Natural killer cell (primary cell): ENCODE measurements at regions not wholly inside any gene's neighbourhood (a gene's known extent, or its start where the extent isn't known, plus 50 kb on each side); places are given as distances from the start of the nearest gene placed in this dataset.

ENCODE experiments used
- ATAC-seq, 3 donors: fragments of 150-1000 bp in 2 of 3; fragments of 200-7000 bp in 1 of 3; cut with Tn5 transposase; 1 replicate in 1 of 3; 2 replicates in 2 of 3; pipeline ENCODE4 v1.10.0; 2021; ENCODE audit warnings: mild to moderate bottlenecking in 2 of 3, moderate library complexity in 2 of 3
- DNase-seq, 2 donors: peaks; one replicate each; pipeline versions ENCODE4 v3.0.0 to v3.0.0-alpha.2; 2013 to 2021; ENCODE audit warnings: mixed read lengths in 1 of 2
- H3K27ac ChIP-seq: one replicate; pipeline ENCODE4 v1.5.1; 2013; ENCODE audit warnings: mild to moderate bottlenecking, low read length
- H3K27me3 ChIP-seq: one replicate; pipeline ENCODE4 v1.6.1; 2013; ENCODE audit warnings: low read length; ENCODE audit not compliant: control insufficient read depth, insufficient read depth
- H3K36me3 ChIP-seq: one replicate; pipeline ENCODE4 v1.6.1; 2013; ENCODE audit warnings: low read length; ENCODE audit not compliant: control insufficient read depth, insufficient read depth
- H3K4me1 ChIP-seq: one replicate; pipeline ENCODE4 v1.6.1; 2013; ENCODE audit warnings: low read length; ENCODE audit not compliant: control insufficient read depth, insufficient read depth
- H3K4me3 ChIP-seq: one replicate; pipeline ENCODE4 v1.5.1; 2013; ENCODE audit warnings: low read length
- H3K9me3 ChIP-seq: one replicate; pipeline ENCODE4 v1.6.1; 2013; ENCODE audit warnings: low read length; ENCODE audit not compliant: control insufficient read depth, insufficient read depth
- H3K27ac Mint-ChIP-seq, 2 donors: one replicate each; pipeline ENCODE4 v1.8.0; 2022; ENCODE audit warnings: mild to moderate bottlenecking in 2 of 2, mixed read lengths in 2 of 2, moderate library complexity in 1 of 2
- H3K27me3 Mint-ChIP-seq, 2 donors: one replicate each; pipeline ENCODE4 v1.8.0; 2022; ENCODE audit warnings: low read depth in 2 of 2, mixed read lengths in 2 of 2
- H3K36me3 Mint-ChIP-seq: one replicate; pipeline ENCODE4 v1.8.0; 2022; ENCODE audit warnings: mixed read lengths
- H3K4me1 Mint-ChIP-seq, 2 donors: one replicate each; pipeline ENCODE4 v1.8.0; 2022; ENCODE audit warnings: mixed read lengths in 2 of 2
- H3K4me3 Mint-ChIP-seq: one replicate; pipeline ENCODE4 v1.8.0; 2022; ENCODE audit warnings: mild to moderate bottlenecking, moderate library complexity, mixed read lengths
- H3K9me3 Mint-ChIP-seq, 2 donors: one replicate each; pipeline ENCODE4 v1.8.0; 2022; ENCODE audit warnings: mixed read lengths in 2 of 2
- WGBS: methylation state at CpG from one replicate; pipeline ENCODE4 v1.1.7; 2013; ENCODE audit warnings: missing lambda C conversion rate; ENCODE audit not compliant: insufficient coverage; 5-methylcytosine and 5-hydroxymethylcytosine counted together
- intact Hi-C: fragments of 100-400 bp; cut with micrococcal nuclease; formaldehyde crosslinking; loops from one replicate; pipeline ENCODE4 v1.14.2; 2022
- TF ChIP-seq, protein P1 (sequence below): fragments of 200-600 bp; IDR thresholded peaks from one replicate; pipeline ENCODE4 v1.8.0; 2022; ENCODE audit warnings: antibody characterized with exemption

DNA sequence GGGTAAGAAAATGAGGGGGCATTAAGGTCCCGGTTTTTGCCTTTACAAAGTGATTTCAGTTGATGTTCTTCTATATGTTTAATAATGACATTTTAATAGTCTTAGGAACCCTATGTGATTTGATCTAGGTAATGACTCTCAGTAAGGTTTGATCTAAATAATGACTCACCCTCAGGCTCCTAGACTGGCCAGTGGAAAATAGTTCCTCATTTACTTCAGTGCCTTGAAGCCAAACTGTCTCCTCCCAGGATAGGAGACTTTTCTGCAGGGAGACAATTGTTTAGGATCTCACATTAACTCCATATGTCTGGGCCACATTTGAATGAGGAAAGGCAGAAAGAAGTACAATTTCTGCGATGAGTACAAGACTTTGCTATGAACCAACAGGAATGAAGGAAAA is 1331.9 kb downstream of the XPNPEP1 start:
- DNase-seq (no peak), ATAC-seq (no peak)
- 90% methylated on average over 2 of the region's 2 CpGs for WGBS
- Histone ChIP-seq H3K27ac (no peak overlapping the region), H3K27me3 (no peaks in the 10 kb centered on the region), H3K4me1 (no peaks in the 10 kb centered on the region), H3K36me3 (no peaks in the 10 kb centered on the region), H3K9me3 (no peaks in the 10 kb centered on the region), H3K4me3 (no peak overlapping the region)
- H3K27ac Mint-ChIP-seq: no peak overlapping the region
- H3K27me3 Mint-ChIP-seq: no peaks in the 10 kb centered on the region
- intact Hi-C loops: no loop called here
- no peaks in the 10 kb centered on the region for H3K36me3 Mint-ChIP-seq
- peaks cover 8 to 13% of the 10 kb centered on the region in 2 donors for H3K9me3 Mint-ChIP-seq
- TF ChIP-seq, protein P1, sequence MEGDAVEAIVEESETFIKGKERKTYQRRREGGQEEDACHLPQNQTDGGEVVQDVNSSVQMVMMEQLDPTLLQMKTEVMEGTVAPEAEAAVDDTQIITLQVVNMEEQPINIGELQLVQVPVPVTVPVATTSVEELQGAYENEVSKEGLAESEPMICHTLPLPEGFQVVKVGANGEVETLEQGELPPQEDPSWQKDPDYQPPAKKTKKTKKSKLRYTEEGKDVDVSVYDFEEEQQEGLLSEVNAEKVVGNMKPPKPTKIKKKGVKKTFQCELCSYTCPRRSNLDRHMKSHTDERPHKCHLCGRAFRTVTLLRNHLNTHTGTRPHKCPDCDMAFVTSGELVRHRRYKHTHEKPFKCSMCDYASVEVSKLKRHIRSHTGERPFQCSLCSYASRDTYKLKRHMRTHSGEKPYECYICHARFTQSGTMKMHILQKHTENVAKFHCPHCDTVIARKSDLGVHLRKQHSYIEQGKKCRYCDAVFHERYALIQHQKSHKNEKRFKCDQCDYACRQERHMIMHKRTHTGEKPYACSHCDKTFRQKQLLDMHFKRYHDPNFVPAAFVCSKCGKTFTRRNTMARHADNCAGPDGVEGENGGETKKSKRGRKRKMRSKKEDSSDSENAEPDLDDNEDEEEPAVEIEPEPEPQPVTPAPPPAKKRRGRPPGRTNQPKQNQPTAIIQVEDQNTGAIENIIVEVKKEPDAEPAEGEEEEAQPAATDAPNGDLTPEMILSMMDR: no peak
- H3K4me1 Mint-ChIP-seq: no peaks in the 10 kb centered on the region
- no peak overlapping the region for H3K4me3 Mint-ChIP-seq

GRCh38 chr10:108586424-108586823 is 1336.9 kb downstream of the XPNPEP1 start:
- WGBS: 83% methylated on average over 3 of the region's 3 CpGs
- Mint-ChIP-seq H3K9me3 (peaks cover 13 to 14% of the 10 kb centered on the region in 2 donors), H3K36me3 (no peaks in the 10 kb centered on the region), H3K27me3 (no peaks in the 10 kb centered on the region), H3K4me3 (no peak overlapping the region), H3K27ac (no peak overlapping the region), H3K4me1 (no peaks in the 10 kb centered on the region)
- TF ChIP-seq, protein P1: no peak
- Histone ChIP-seq H3K9me3 (no peaks in the 10 kb centered on the region), H3K27ac (no peak overlapping the region), H3K36me3 (no peaks in the 10 kb centered on the region), H3K27me3 (no peaks in the 10 kb centered on the region), H3K4me3 (no peak overlapping the region), H3K4me1 (no peaks in the 10 kb centered on the region)
- intact Hi-C loops: no loop called here
- ATAC-seq (no peak), DNase-seq (no peak)

- Mint-ChIP-seq H3K36me3 (no peaks in the 10 kb centered on the region), H3K27me3 (no peaks in the 10 kb centered on the region), H3K27ac (no peak overlapping the region), H3K9me3 (peaks cover 13 to 15% of the 10 kb centered on the region in 2 donors), H3K4me3 (no peak overlapping the region), H3K4me1 (no peaks in the 10 kb centered on the region)
- DNase-seq (no peak), ATAC-seq (no peak)
- Histone ChIP-seq H3K4me1 (no peaks in the 10 kb centered on the region), H3K36me3 (no peaks in the 10 kb centered on the region), H3K27me3 (no peaks in the 10 kb centered on the region), H3K4me3 (no peak overlapping the region), H3K9me3 (no peaks in the 10 kb centered on the region), H3K27ac (no peak overlapping the region)
- intact Hi-C loops: no loop called here
- WGBS: 80% methylated on average over 1 of the region's 1 CpG
- TF ChIP-seq, protein P1: no peak
Observed at GRCh38 chr10:108583877-108584276, 1339.4 kb downstream of the XPNPEP1 start.

GRCh38 chr10:108582888-108583287 is 1340.4 kb downstream of the XPNPEP1 start:
- peaks cover 7 to 14% of the 10 kb centered on the region in 2 donors for H3K9me3 Mint-ChIP-seq
- DNase-seq (no peak), ATAC-seq (no peak)
- no peak overlapping the region for H3K4me3 Mint-ChIP-seq
- H3K9me3 ChIP-seq: no peaks in the 10 kb centered on the region
- no peaks in the 10 kb centered on the region for H3K4me1 ChIP-seq
- intact Hi-C loops: no loop called here
- no peak overlapping the region for H3K4me3 ChIP-seq
- no peaks in the 10 kb centered on the region for H3K27me3 ChIP-seq
- H3K27ac ChIP-seq: no peak overlapping the region
- no peaks in the 10 kb centered on the region for H3K4me1 Mint-ChIP-seq
- TF ChIP-seq, protein P1: no peak
- no peaks in the 10 kb centered on the region for H3K27me3 Mint-ChIP-seq
- no peak overlapping the region for H3K27ac Mint-ChIP-seq
- no peaks in the 10 kb centered on the region for H3K36me3 ChIP-seq
- WGBS: 60% methylated on average over 1 of the region's 1 CpG
- H3K36me3 Mint-ChIP-seq: no peaks in the 10 kb centered on the region
